HAP-1 (cell line): ENCODE measurements at regions not wholly inside any gene's neighbourhood (a gene's known extent, or its start where the extent isn't known, plus 50 kb on each side); places are given as distances from the start of the nearest gene placed in this dataset.

Source experiments
- DNase-seq, 2 experiments: peaks; one replicate each; pipeline ENCODE4 v3.0.0-alpha.2; 2016 to 2020; ENCODE audit warnings: low spot score in 2 of 2
- H3K27me3 ChIP-seq: fragments of 250-450 bp; sonication (Bioruptor Pico); 2 replicates; pipeline ENCODE4 v1.5.1; 2020; ENCODE audit warnings: low read depth, mild to moderate bottlenecking, moderate library complexity
- H3K36me3 ChIP-seq: fragments of 250-450 bp; sonication (Bioruptor Pico); replicated peaks from 2 replicates; pipeline ENCODE4 v1.5.1; 2020; ENCODE audit warnings: mild to moderate bottlenecking
- H3K4me1 ChIP-seq: fragments of 250-450 bp; sonication (Bioruptor Pico); 2 replicates; pipeline ENCODE4 v1.5.1; 2020; ENCODE audit warnings: mild to moderate bottlenecking
- H3K4me3 ChIP-seq: fragments of 250-450 bp; sonication (Bioruptor Pico); 2 replicates; pipeline ENCODE4 v1.5.1; 2020; ENCODE audit warnings: mild to moderate bottlenecking, moderate library complexity
- H3K9me3 ChIP-seq: fragments of 250-450 bp; sonication (Bioruptor Pico); 2 replicates; pipeline ENCODE4 v1.5.1; 2020; ENCODE audit warnings: mild to moderate bottlenecking, moderate library complexity
- in situ Hi-C: fragments of 300-500 bp; cut with MboI; formaldehyde crosslinking; loops from 3 replicates; pipeline ENCODE4 v1.14.3; 2020; ENCODE audit warnings: low sequenced_read_pairs, inconsistent platforms, mixed read lengths

- in situ Hi-C loops = no loop called here
- Histone ChIP-seq H3K36me3 (no peaks in the 10 kb centered on the region), H3K4me3 (no peak overlapping the region), H3K27me3 (no peaks in the 10 kb centered on the region), H3K4me1 (no peaks in the 10 kb centered on the region), H3K9me3 (no peaks in the 10 kb centered on the region)
- DNase-seq = no peak
Observed at GRCh38 chr3:124407260-124407659, 323.0 kb upstream of the UMPS start.

- no peaks in the 10 kb centered on the region for H3K36me3 ChIP-seq
- in situ Hi-C loops = no loop called here
- H3K27me3 ChIP-seq = no peaks in the 10 kb centered on the region
- H3K9me3 ChIP-seq = no peaks in the 10 kb centered on the region
- no peak for DNase-seq
- H3K4me3 ChIP-seq = no peak overlapping the region
- no peaks in the 10 kb centered on the region for H3K4me1 ChIP-seq
Observed at GRCh38 chr3:124409650-124410275, 320.5 kb upstream of the UMPS start.

GRCh38 chr3:124410471-124410870, 319.8 kb upstream of the UMPS start:
- in situ Hi-C loops = no loop called here
- Histone ChIP-seq H3K9me3 (no peaks in the 10 kb centered on the region), H3K27me3 (no peaks in the 10 kb centered on the region), H3K4me1 (no peaks in the 10 kb centered on the region), H3K36me3 (no peaks in the 10 kb centered on the region), H3K4me3 (no peak overlapping the region)
- no peak for DNase-seq

- no peak for DNase-seq
- no peak overlapping the region for H3K4me3 ChIP-seq
- H3K9me3 ChIP-seq = no peaks in the 10 kb centered on the region
- no peaks in the 10 kb centered on the region for H3K36me3 ChIP-seq
- no peaks in the 10 kb centered on the region for H3K4me1 ChIP-seq
- in situ Hi-C loops = no loop called here
- no peaks in the 10 kb centered on the region for H3K27me3 ChIP-seq
Observed at GRCh38 chr3:124411728-124412127, 318.5 kb upstream of the UMPS start.

GRCh38 chr3:124412644-124413043, 317.6 kb upstream of the UMPS start:
- H3K9me3 ChIP-seq = no peaks in the 10 kb centered on the region
- in situ Hi-C loops = no loop called here
- H3K4me3 ChIP-seq = no peak overlapping the region
- no peak for DNase-seq
- no peaks in the 10 kb centered on the region for H3K27me3 ChIP-seq
- no peaks in the 10 kb centered on the region for H3K36me3 ChIP-seq
- H3K4me1 ChIP-seq = no peaks in the 10 kb centered on the region

GRCh38 chr3:124413393-124413792, 316.9 kb upstream of the UMPS start:
- Histone ChIP-seq H3K9me3 (no peaks in the 10 kb centered on the region), H3K4me1 (no peaks in the 10 kb centered on the region), H3K36me3 (no peaks in the 10 kb centered on the region), H3K4me3 (no peak overlapping the region), H3K27me3 (no peaks in the 10 kb centered on the region)
- in situ Hi-C loops = no loop called here
- no peak for DNase-seq

GRCh38 chr3:124413989-124414598, 316.2 kb upstream of the UMPS start:
- in situ Hi-C loops = no loop called here
- Histone ChIP-seq H3K27me3 (no peaks in the 10 kb centered on the region), H3K4me3 (no peak overlapping the region), H3K36me3 (no peaks in the 10 kb centered on the region), H3K9me3 (no peaks in the 10 kb centered on the region), H3K4me1 (no peaks in the 10 kb centered on the region)
- DNase-seq = no peak

- no peak for DNase-seq
- H3K36me3 ChIP-seq = no peaks in the 10 kb centered on the region
- H3K4me1 ChIP-seq = no peaks in the 10 kb centered on the region
- H3K4me3 ChIP-seq = no peak overlapping the region
- H3K27me3 ChIP-seq = 0 out of 2 replicates have a peak, but pooled peaks cover 6% of the 10 kb centered on the region
- in situ Hi-C loops = no loop called here
- H3K9me3 ChIP-seq = no peaks in the 10 kb centered on the region
Observed at GRCh38 chr3:124415446-124415960, 314.7 kb upstream of the UMPS start.

- Histone ChIP-seq H3K36me3 (no peaks in the 10 kb centered on the region), H3K9me3 (no peaks in the 10 kb centered on the region), H3K27me3 (peaks cover 11% of the 10 kb centered on the region; the same call in 1 of the 2 replicates), H3K4me1 (no peaks in the 10 kb centered on the region), H3K4me3 (no peak overlapping the region)
- in situ Hi-C loops = no loop called here
- DNase-seq = no peak
Observed at GRCh38 chr3:124419303-124419702, 310.9 kb upstream of the UMPS start.

- Histone ChIP-seq H3K4me3 (no peak overlapping the region), H3K27me3 (peaks cover 12% of the 10 kb centered on the region; the same call in 1 of the 2 replicates), H3K9me3 (no peaks in the 10 kb centered on the region), H3K36me3 (no peaks in the 10 kb centered on the region), H3K4me1 (no peaks in the 10 kb centered on the region)
- DNase-seq = no peak
- in situ Hi-C loops = no loop called here
Observed at GRCh38 chr3:124420392-124420791, 309.9 kb upstream of the UMPS start.

- no peaks in the 10 kb centered on the region for H3K36me3 ChIP-seq
- in situ Hi-C loops = no loop called here
- DNase-seq = no peak
- peaks cover 19% of the 10 kb centered on the region for H3K27me3 ChIP-seq
- H3K9me3 ChIP-seq = no peaks in the 10 kb centered on the region
- no peak overlapping the region for H3K4me3 ChIP-seq
- H3K4me1 ChIP-seq = no peaks in the 10 kb centered on the region
Observed at GRCh38 chr3:124422805-124423204, 307.4 kb upstream of the UMPS start.

GRCh38 chr3:124424396-124424795, 305.9 kb upstream of the UMPS start:
- Histone ChIP-seq H3K27me3 (peaks cover 25% of the 10 kb centered on the region), H3K4me1 (peaks cover 9% of the 10 kb centered on the region), H3K9me3 (no peaks in the 10 kb centered on the region), H3K4me3 (no peak overlapping the region), H3K36me3 (no peaks in the 10 kb centered on the region)
- no peak for DNase-seq
- in situ Hi-C loops = no loop called here

- in situ Hi-C loops = no loop called here
Observed at GRCh38 chr3:124425972-124426371, 304.3 kb upstream of the UMPS start.

GRCh38 chr3:124428372-124429128, 301.7 kb upstream of the UMPS start:
- no peak for DNase-seq
- peaks cover 16% of the 10 kb centered on the region for H3K27me3 ChIP-seq
- no peaks in the 10 kb centered on the region for H3K9me3 ChIP-seq
- H3K36me3 ChIP-seq = no peaks in the 10 kb centered on the region
- no peak overlapping the region for H3K4me3 ChIP-seq
- peaks cover 10% of the 10 kb centered on the region for H3K4me1 ChIP-seq
- in situ Hi-C loops = no loop called here

More at GRCh38 chr3:124425972-124426371, 304.3 kb upstream of the UMPS start:
- H3K36me3 ChIP-seq = no peaks in the 10 kb centered on the region
- H3K27me3 ChIP-seq = peaks cover 22% of the 10 kb centered on the region
- H3K4me3 ChIP-seq = no peak overlapping the region
- no peaks in the 10 kb centered on the region for H3K9me3 ChIP-seq
- H3K4me1 ChIP-seq = peaks cover 10% of the 10 kb centered on the region
- DNase-seq = no peak
